Right ventricle myocardium superior (tissue), 1 donor: ENCODE measurements at regions not wholly inside any gene's neighbourhood (a gene's known extent, or its start where the extent isn't known, plus 50 kb on each side); places are given as distances from the start of the nearest gene placed in this dataset.

ENCODE experiments used
- ATAC-seq: fragments of 200-7000 bp; cut with Tn5 transposase; one replicate; pipeline ENCODE4 v1.9.1; 2020; ENCODE audit warnings: mild to moderate bottlenecking; ENCODE audit not compliant: poor library complexity
- DNase-seq: peaks from one replicate; pipeline ENCODE4 v3.0.0-alpha.2; 2020
- intact Hi-C: fragments of 100-400 bp; cut with DNase I; formaldehyde crosslinking; loops from one replicate; pipeline ENCODE4 v1.11.2; 2022
- donor health status: DM: no; HTN: yes; CAD: no; lungs with severe emphysema.

GRCh38 chr13:97555034-97555433 lies 121.1 kb downstream of the RAP2A start:
- intact Hi-C loops = no loop called here
- no peak for ATAC-seq
- no peak for DNase-seq

GRCh38 chr13:97559030-97559429 lies 125.1 kb downstream of the RAP2A start:
- ATAC-seq = no peak
- no peak for DNase-seq
- intact Hi-C loops = no loop called here

DNA sequence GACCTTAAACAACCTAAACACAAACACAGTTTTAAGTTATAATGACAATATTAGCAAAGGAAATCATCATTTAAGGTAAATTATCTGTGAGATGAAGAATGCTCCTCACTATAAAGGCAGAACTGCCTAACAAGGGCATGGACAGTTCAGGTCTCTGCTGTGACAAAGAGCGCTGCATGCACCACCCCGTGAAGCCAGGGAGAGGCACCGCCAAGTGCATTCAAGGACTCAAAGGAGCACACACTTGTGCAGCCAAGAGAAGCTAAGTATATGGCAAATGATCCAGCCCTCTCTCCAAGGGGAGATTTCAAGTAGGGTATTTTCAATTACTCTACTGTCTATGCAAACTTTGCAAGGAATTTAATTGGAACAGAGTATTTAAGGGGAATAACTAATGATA lies 126.0 kb downstream of the RAP2A start:
- DNase-seq = no peak
- no peak for ATAC-seq
- intact Hi-C loops = no loop called here

- DNase-seq (no peak), ATAC-seq (no peak)
- intact Hi-C loops = no loop called here
These were observed 127.2 kb downstream of the RAP2A start for GRCh38 chr13:97561182-97561581.

DNA sequence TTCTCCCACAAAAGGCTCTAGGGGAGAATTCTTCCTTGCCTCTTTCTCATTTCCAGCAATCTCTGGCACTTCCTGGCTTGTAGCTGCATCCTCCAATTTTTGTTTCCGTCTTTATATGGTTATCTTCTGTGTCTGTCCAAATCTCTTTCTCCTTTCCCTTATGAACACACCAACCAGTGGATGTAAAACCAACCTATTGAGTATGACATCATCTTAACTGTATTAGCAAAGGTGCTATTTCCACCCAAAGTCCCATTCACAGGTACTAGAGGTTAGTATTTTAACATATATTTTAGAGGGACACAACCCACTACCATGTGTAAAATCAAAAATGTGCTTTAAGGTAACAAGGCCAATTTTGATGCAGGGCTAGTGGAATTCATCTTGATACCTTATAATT lies 129.0 kb downstream of the RAP2A start:
- ATAC-seq (no peak), DNase-seq (no peak)
- intact Hi-C loops = no loop called here

DNA sequence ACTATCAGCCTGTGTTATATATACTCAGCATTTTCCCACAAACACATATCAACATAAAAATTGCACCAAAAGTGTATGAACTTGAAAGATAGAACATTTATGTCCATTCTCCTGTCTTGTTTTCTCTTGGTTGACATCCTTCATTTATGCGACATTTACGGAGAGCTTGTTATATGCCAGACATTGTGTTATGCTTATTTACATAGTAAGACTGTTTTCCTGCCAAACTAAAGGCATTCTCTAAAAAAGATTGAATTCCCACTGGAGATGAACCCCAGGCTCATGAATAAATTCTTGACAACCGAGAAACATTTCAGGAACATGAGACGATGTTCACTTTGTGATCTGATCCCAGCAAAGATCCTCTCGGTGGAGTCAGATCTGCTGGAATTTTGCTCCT lies 131.0 kb downstream of the RAP2A start:
- DNase-seq (no peak), ATAC-seq (no peak)
- intact Hi-C loops = no loop called here

GRCh38 chr13:97565906-97566305 lies 131.9 kb downstream of the RAP2A start:
- intact Hi-C loops = no loop called here
- no peak for ATAC-seq
- DNase-seq = no peak

DNA sequence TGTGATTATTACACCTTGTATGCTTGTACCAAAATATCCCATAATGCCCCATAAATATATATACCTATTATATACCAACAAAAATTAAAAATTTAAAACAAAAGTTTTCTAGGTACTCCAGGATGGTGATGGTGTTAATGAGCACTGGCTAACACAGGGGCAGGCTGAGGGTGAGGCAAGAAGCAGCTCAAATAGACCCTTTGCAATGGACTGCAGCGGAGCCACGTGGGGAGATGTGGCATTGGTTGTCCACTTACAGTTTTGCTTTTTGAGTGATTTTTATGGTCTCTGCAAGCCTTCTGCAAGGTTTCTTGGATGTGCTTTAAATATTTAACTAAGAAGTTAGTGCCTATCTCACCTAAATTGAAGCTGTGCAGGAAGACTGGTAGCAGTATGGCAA lies 132.9 kb downstream of the RAP2A start:
- intact Hi-C loops = no loop called here
- ATAC-seq = no peak

DNA sequence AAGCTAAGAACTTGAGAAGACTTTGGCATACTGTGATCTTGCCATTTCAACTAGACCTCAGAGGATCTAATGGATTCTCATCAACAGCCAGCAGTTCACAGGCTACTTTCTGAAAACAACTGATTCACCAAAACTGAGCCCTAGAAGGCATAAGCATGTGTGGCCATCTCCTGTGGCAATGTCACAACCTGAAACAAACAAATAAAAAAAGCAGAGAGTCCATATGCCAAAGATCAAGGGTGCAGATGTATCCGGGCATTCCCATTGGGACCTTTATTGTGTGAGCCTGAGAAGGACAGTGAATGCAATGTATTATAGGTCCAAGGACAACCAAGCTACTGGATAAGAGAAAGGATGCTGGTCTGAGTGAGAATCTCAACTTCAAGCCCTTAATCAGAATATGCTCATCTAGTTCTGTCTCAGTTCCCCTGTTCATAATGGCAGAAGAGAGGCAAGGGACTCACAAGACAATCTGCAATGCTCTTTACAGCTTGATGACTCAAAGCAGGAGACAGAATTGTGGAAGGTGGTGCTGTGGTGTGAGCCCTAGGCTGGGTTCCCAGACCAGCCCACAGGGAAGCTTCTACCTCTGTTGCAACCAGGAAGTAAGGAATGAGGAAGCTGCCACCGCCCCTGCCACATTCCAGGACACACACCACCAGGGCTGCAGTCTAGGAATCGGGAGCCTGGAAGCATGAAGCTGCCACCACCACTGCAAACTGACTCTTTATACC lies 133.7 kb downstream of the RAP2A start:
- intact Hi-C loops = no loop called here
- ATAC-seq (peak; percentile 18), DNase-seq (no peak)

More for the DNA sequence above, 132.9 kb downstream of the RAP2A start:
- no peak for DNase-seq

DNA sequence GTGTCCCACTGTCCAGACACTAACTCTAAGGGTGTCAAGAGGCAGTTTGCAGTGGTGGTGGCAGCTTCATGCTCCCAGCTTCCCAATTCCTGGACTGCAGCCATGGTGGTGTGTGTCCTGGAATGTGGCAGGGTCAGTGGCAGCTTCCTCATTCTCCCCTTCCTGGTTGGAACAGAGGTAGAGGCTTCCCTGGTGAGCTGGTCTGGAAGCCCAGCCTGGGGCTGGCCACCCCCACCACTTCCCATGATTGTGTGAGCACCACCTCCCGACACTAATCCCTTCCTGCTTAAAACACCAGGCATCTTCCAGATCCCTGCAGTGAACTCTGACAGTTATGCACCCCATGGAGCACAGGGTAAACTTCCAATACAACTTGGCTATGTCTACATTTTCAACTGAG lies 134.9 kb downstream of the RAP2A start:
- ATAC-seq = no peak
- no peak for DNase-seq
- intact Hi-C loops = no loop called here

- intact Hi-C loops = no loop called here
- no peak for ATAC-seq
- DNase-seq = no peak
These were observed 135.9 kb downstream of the RAP2A start for GRCh38 chr13:97569841-97570240.

- DNase-seq (no peak), ATAC-seq (no peak)
- intact Hi-C loops = no loop called here
These were observed 136.5 kb downstream of the RAP2A start for GRCh38 chr13:97570442-97570841.

DNA sequence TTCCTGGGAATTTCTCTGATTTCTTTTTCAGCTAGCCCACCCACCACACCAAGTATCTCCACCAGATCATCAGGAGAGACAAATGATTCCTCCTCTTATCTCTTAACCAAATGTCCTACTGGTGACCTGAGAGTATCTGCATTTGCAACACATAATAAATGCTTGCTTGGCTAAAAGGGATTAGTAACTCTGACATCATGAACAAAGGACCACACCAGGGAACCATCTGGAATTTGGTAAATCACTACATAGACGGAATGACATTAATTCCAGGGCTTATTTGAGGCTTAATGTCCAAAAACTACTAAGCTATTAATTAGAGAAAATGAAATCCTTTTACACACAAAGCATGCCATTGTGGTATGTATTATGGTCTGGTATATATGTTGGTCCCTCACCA lies 139.0 kb downstream of the RAP2A start:
- intact Hi-C loops = no loop called here
- no peak for ATAC-seq
- no peak for DNase-seq

DNA sequence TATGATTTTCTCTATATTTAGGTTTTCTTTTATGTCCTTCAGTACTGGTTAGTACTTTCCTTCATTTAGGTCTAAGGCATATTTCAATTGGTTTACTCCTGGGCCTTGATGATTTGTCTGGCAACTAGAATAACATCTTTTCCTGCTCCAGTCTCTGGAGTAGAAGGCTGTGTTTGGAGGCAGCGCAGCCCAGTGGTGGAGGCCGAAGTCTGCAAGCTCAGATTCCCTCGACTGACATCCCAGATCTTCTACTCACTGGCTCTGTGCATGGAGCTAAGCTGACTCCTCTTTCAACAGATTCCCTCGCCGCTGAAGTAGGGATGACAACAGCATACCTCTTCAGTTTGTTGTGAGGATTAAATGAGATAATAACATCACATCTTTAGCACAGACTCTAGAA lies 141.0 kb downstream of the RAP2A start:
- DNase-seq (no peak), ATAC-seq (peak; percentile 46)
- intact Hi-C loops = no loop called here

DNA sequence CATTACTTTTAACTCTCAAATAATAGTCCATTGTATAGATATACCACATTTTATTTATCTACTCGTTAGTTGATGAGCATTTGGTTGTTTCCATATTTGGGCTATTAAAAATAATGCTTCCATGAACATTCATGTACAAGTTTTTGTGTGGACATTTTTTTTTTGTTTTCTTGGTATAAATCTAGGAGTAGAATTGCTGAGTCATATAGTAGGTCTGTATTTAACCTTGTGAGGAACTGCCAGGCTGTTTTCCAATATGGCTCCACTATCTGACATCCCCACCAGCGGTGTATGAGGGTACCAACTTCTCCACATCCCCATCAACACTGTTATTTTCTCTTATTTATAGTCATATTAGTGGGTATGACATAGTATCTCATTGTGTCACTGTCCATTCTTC lies 143.1 kb downstream of the RAP2A start:
- ATAC-seq (no peak), DNase-seq (no peak)
- intact Hi-C loops = no loop called here

- ATAC-seq = no peak
- DNase-seq = no peak
- intact Hi-C loops = no loop called here
These were observed 148.2 kb downstream of the RAP2A start for GRCh38 chr13:97582170-97582569.

GRCh38 chr13:97583907-97584497 lies 150.0 kb downstream of the RAP2A start:
- DNase-seq (no peak), ATAC-seq (no peak)
- intact Hi-C loops = no loop called here

- ATAC-seq (no peak), DNase-seq (no peak)
- intact Hi-C loops = no loop called here
These were observed 153.0 kb downstream of the RAP2A start for GRCh38 chr13:97586941-97587340.

GRCh38 chr13:97588993-97589392 lies 155.0 kb downstream of the RAP2A start:
- intact Hi-C loops = no loop called here
- ATAC-seq = no peak
- no peak for DNase-seq

DNA sequence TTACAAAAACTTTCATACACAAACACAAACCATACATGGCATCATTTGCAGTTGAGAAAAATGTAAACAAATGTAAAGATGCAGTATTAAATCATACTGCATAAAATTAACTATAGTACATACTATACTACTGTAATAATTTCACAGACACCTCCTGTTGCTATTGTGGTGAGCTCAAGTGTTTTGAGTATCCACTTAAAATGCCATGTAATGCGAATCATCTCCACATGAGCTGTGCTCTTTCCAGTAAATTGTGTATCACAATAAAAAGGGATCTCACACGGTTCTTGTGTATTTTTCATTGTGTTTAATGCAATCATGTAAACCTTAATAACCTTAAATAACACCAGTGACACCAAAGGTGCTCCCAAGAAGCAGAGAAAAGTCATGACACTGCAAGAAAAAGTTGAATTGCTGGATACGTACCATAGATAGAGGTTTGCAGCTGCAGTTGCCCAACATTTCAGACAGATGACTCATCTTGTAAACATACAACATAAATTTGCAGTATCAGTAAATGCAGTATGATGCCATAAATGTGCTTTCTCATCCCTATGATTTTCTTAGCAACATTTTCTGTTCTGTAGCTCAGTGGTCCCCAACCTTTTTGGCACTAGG lies 166.6 kb downstream of the RAP2A start:
- ATAC-seq (no peak), DNase-seq (no peak)
- intact Hi-C loops = no loop called here
